ENCODE measurements at regions not wholly inside any gene's neighbourhood (a gene's known extent, or its start where the extent isn't known, plus 50 kb on each side); places are given as distances from the start of the nearest gene placed in this dataset.

- H3K4me1 ChIP-seq (ENCODE audit: control insufficient read depth in 1 of 2, insufficient read depth in 2 of 2, low read length in 2 of 2): peaks cover 0 to 8% of the 10 kb centered on the region in 2 donors
- no peaks in the 10 kb centered on the region for H3K27me3 ChIP-seq (ENCODE audit: low read depth, low read length)
- no peaks in the 10 kb centered on the region for H3K36me3 ChIP-seq (ENCODE audit: control insufficient read depth in 1 of 2, insufficient read depth in 2 of 2, low read length in 2 of 2)
- H3K27ac ChIP-seq (ENCODE audit: low read length): no peak overlapping the region
- H3K4me3 ChIP-seq (ENCODE audit: low read depth in 1 of 2, low read length in 2 of 2): no peak overlapping the region
- H3K9me3 ChIP-seq (ENCODE audit: control insufficient read depth in 1 of 2, low read length in 2 of 2): no peaks in the 10 kb centered on the region
These were observed 100.4 kb upstream of the RND3 start for GRCh38 chr2:150587547-150588505.

GRCh38 chr2:150586858-150587257, 99.4 kb upstream of the RND3 start:
- Histone ChIP-seq H3K4me1 (ENCODE audit: control insufficient read depth in 1 of 2, insufficient read depth in 2 of 2, low read length in 2 of 2) (peaks cover 0 to 8% of the 10 kb centered on the region in 2 donors), H3K4me3 (ENCODE audit: low read depth in 1 of 2, low read length in 2 of 2) (no peak overlapping the region), H3K27me3 (ENCODE audit: low read depth, low read length) (no peaks in the 10 kb centered on the region), H3K9me3 (ENCODE audit: control insufficient read depth in 1 of 2, low read length in 2 of 2) (no peaks in the 10 kb centered on the region), H3K27ac (ENCODE audit: low read length) (no peak overlapping the region), H3K36me3 (ENCODE audit: control insufficient read depth in 1 of 2, insufficient read depth in 2 of 2, low read length in 2 of 2) (no peaks in the 10 kb centered on the region)

GRCh38 chr2:150585221-150585971, 97.9 kb upstream of the RND3 start:
- H3K36me3 ChIP-seq (ENCODE audit: control insufficient read depth in 1 of 2, insufficient read depth in 2 of 2, low read length in 2 of 2): no peaks in the 10 kb centered on the region
- H3K27ac ChIP-seq (ENCODE audit: low read length): no peak overlapping the region
- H3K9me3 ChIP-seq (ENCODE audit: control insufficient read depth in 1 of 2, low read length in 2 of 2): no peaks in the 10 kb centered on the region
- H3K4me1 ChIP-seq (ENCODE audit: control insufficient read depth in 1 of 2, insufficient read depth in 2 of 2, low read length in 2 of 2): peaks cover 0 to 8% of the 10 kb centered on the region in 2 donors
- H3K4me3 ChIP-seq (ENCODE audit: low read depth in 1 of 2, low read length in 2 of 2): no peak overlapping the region
- H3K27me3 ChIP-seq (ENCODE audit: low read depth, low read length): no peaks in the 10 kb centered on the region

- no peaks in the 10 kb centered on the region for H3K27me3 ChIP-seq (ENCODE audit: low read depth, low read length)
- H3K27ac ChIP-seq (ENCODE audit: low read length): no peak overlapping the region
These were observed 96.6 kb upstream of the RND3 start for GRCh38 chr2:150584081-150584480.

GRCh38 chr2:150581717-150582472, 94.4 kb upstream of the RND3 start:
- Histone ChIP-seq H3K27me3 (ENCODE audit: low read depth, low read length) (no peaks in the 10 kb centered on the region), H3K9me3 (ENCODE audit: control insufficient read depth in 1 of 2, low read length in 2 of 2) (peaks cover 0 to 11% of the 10 kb centered on the region in 2 donors), H3K27ac (ENCODE audit: low read length) (no peak overlapping the region), H3K4me3 (ENCODE audit: low read depth in 1 of 2, low read length in 2 of 2) (no peak overlapping the region), H3K36me3 (ENCODE audit: control insufficient read depth in 1 of 2, insufficient read depth in 2 of 2, low read length in 2 of 2) (no peaks in the 10 kb centered on the region), H3K4me1 (ENCODE audit: control insufficient read depth in 1 of 2, insufficient read depth in 2 of 2, low read length in 2 of 2) (no peaks in the 10 kb centered on the region)

More at GRCh38 chr2:150584081-150584480, 96.6 kb upstream of the RND3 start:
- Histone ChIP-seq H3K4me3 (ENCODE audit: low read depth in 1 of 2, low read length in 2 of 2) (no peak overlapping the region), H3K36me3 (ENCODE audit: control insufficient read depth in 1 of 2, insufficient read depth in 2 of 2, low read length in 2 of 2) (no peaks in the 10 kb centered on the region), H3K4me1 (ENCODE audit: control insufficient read depth in 1 of 2, insufficient read depth in 2 of 2, low read length in 2 of 2) (peaks cover 0 to 8% of the 10 kb centered on the region in 2 donors), H3K9me3 (ENCODE audit: control insufficient read depth in 1 of 2, low read length in 2 of 2) (no peaks in the 10 kb centered on the region)

- Histone ChIP-seq H3K36me3 (ENCODE audit: control insufficient read depth in 1 of 2, insufficient read depth in 2 of 2, low read length in 2 of 2) (no peaks in the 10 kb centered on the region), H3K9me3 (ENCODE audit: control insufficient read depth in 1 of 2, low read length in 2 of 2) (peaks cover 0 to 11% of the 10 kb centered on the region in 2 donors), H3K27me3 (ENCODE audit: low read depth, low read length) (no peaks in the 10 kb centered on the region), H3K4me3 (ENCODE audit: low read depth in 1 of 2, low read length in 2 of 2) (peak overlapping the region in 1 of 2 donors; percentile 28), H3K27ac (ENCODE audit: low read length) (no peak overlapping the region), H3K4me1 (ENCODE audit: control insufficient read depth in 1 of 2, insufficient read depth in 2 of 2, low read length in 2 of 2) (no peaks in the 10 kb centered on the region)
These were observed 91.0 kb upstream of the RND3 start for GRCh38 chr2:150578481-150578880.

GRCh38 chr2:150575861-150576260, 88.4 kb upstream of the RND3 start:
- H3K4me1 ChIP-seq (ENCODE audit: control insufficient read depth in 1 of 2, insufficient read depth in 2 of 2, low read length in 2 of 2): no peaks in the 10 kb centered on the region
- peaks cover 0 to 11% of the 10 kb centered on the region in 2 donors for H3K9me3 ChIP-seq (ENCODE audit: control insufficient read depth in 1 of 2, low read length in 2 of 2)
- no peak overlapping the region for H3K27ac ChIP-seq (ENCODE audit: low read length)
- no peaks in the 10 kb centered on the region for H3K27me3 ChIP-seq (ENCODE audit: low read depth, low read length)
- H3K4me3 ChIP-seq (ENCODE audit: low read depth in 1 of 2, low read length in 2 of 2): no peak overlapping the region
- no peaks in the 10 kb centered on the region for H3K36me3 ChIP-seq (ENCODE audit: control insufficient read depth in 1 of 2, insufficient read depth in 2 of 2, low read length in 2 of 2)

- no peaks in the 10 kb centered on the region for H3K36me3 ChIP-seq (ENCODE audit: control insufficient read depth in 1 of 2, insufficient read depth in 2 of 2, low read length in 2 of 2)
- H3K27me3 ChIP-seq (ENCODE audit: low read depth, low read length): no peaks in the 10 kb centered on the region
- no peak overlapping the region for H3K4me3 ChIP-seq (ENCODE audit: low read depth in 1 of 2, low read length in 2 of 2)
- no peak overlapping the region for H3K27ac ChIP-seq (ENCODE audit: low read length)
- H3K4me1 ChIP-seq (ENCODE audit: control insufficient read depth in 1 of 2, insufficient read depth in 2 of 2, low read length in 2 of 2): no peaks in the 10 kb centered on the region
- H3K9me3 ChIP-seq (ENCODE audit: control insufficient read depth in 1 of 2, low read length in 2 of 2): no peaks in the 10 kb centered on the region
These were observed 85.5 kb upstream of the RND3 start for GRCh38 chr2:150572961-150573395.

GRCh38 chr2:150572194-150572766, 84.8 kb upstream of the RND3 start:
- Histone ChIP-seq H3K9me3 (ENCODE audit: control insufficient read depth in 1 of 2, low read length in 2 of 2) (no peaks in the 10 kb centered on the region), H3K4me3 (ENCODE audit: low read depth in 1 of 2, low read length in 2 of 2) (no peak overlapping the region), H3K4me1 (ENCODE audit: control insufficient read depth in 1 of 2, insufficient read depth in 2 of 2, low read length in 2 of 2) (no peaks in the 10 kb centered on the region), H3K27me3 (ENCODE audit: low read depth, low read length) (no peaks in the 10 kb centered on the region), H3K36me3 (ENCODE audit: control insufficient read depth in 1 of 2, insufficient read depth in 2 of 2, low read length in 2 of 2) (no peaks in the 10 kb centered on the region), H3K27ac (ENCODE audit: low read length) (no peak overlapping the region)

- Histone ChIP-seq H3K27ac (ENCODE audit: low read length) (no peak overlapping the region), H3K4me1 (ENCODE audit: control insufficient read depth in 1 of 2, insufficient read depth in 2 of 2, low read length in 2 of 2) (no peaks in the 10 kb centered on the region), H3K27me3 (ENCODE audit: low read depth, low read length) (no peaks in the 10 kb centered on the region), H3K4me3 (ENCODE audit: low read depth in 1 of 2, low read length in 2 of 2) (no peak overlapping the region), H3K36me3 (ENCODE audit: control insufficient read depth in 1 of 2, insufficient read depth in 2 of 2, low read length in 2 of 2) (no peaks in the 10 kb centered on the region), H3K9me3 (ENCODE audit: control insufficient read depth in 1 of 2, low read length in 2 of 2) (no peaks in the 10 kb centered on the region)
These were observed 83.7 kb upstream of the RND3 start for GRCh38 chr2:150571121-150571520.

Measured in muscle layer of duodenum (tissue), 2 donors.